ENCODE measurements at regions not wholly inside any gene's neighbourhood (a gene's known extent, or its start where the extent isn't known, plus 50 kb on each side); places are given as distances from the start of the nearest gene placed in this dataset.

DNA sequence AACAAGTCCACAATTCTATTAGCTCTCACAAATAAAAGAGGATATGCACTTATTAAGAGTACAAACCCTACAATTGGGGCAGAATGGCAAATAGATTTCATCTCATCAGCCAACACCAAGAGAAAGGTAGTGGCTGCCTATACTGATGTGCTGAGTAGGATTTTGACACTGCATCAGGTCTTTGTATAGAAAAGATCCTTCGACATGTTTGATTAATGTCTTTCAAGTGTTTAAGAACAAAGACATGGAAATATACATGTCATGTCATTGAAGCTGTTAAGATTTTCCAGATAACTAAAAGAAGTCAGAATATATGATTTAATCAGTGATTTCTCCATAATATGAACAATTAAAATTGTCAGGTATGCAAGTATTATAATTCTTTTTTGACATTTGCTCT, 238.7 kb upstream of the GRAMD2B start:
- TF ChIP-seq, protein P1, sequence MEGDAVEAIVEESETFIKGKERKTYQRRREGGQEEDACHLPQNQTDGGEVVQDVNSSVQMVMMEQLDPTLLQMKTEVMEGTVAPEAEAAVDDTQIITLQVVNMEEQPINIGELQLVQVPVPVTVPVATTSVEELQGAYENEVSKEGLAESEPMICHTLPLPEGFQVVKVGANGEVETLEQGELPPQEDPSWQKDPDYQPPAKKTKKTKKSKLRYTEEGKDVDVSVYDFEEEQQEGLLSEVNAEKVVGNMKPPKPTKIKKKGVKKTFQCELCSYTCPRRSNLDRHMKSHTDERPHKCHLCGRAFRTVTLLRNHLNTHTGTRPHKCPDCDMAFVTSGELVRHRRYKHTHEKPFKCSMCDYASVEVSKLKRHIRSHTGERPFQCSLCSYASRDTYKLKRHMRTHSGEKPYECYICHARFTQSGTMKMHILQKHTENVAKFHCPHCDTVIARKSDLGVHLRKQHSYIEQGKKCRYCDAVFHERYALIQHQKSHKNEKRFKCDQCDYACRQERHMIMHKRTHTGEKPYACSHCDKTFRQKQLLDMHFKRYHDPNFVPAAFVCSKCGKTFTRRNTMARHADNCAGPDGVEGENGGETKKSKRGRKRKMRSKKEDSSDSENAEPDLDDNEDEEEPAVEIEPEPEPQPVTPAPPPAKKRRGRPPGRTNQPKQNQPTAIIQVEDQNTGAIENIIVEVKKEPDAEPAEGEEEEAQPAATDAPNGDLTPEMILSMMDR (IDR thresholded peaks at IDR 0.05 in 4 of 5, conservative IDR thresholded peaks at IDR 0.05 in 1 of 5): no peak
- no peak for TF ChIP-seq POLR2A (IDR thresholded peaks at IDR 0.05)

Measured in gastrocnemius medialis (tissue), 4 donors.